ENCODE measurements at regions not wholly inside any gene's neighbourhood (a gene's known extent, or its start where the extent isn't known, plus 50 kb on each side); places are given as distances from the start of the nearest gene placed in this dataset.
"Not testable (repeated sequence)": the region's sequence is repeated elsewhere in the genome, so short reads cannot be mapped to it uniquely, and the experiment has no call there.

GRCh38 chr11:122404571-122404970, 251.0 kb upstream of the UBASH3B start:
- Histone ChIP-seq H3K27me3 (ENCODE audit: insufficient read depth, low read length) (no peaks in the 10 kb centered on the region), H3K36me3 (ENCODE audit: insufficient read depth, low read length) (no peaks in the 10 kb centered on the region), H3K9ac (ENCODE audit: low read length) (no peak overlapping the region), H3K4me1 (ENCODE audit: insufficient read depth, low read length) (no peaks in the 10 kb centered on the region), H3K4me2 (ENCODE audit: low read length) (no peak overlapping the region), H4K20me1 (ENCODE audit: insufficient read depth, low read length) (no peaks in the 10 kb centered on the region), H2AFZ (ENCODE audit: low read depth, low read length) (no peak overlapping the region), H3K4me3 (ENCODE audit: insufficient read depth, low read depth, low read length) (no peak overlapping the region), H3K27ac (ENCODE audit: low read depth, low read length) (no peak overlapping the region), H3K9me3 (ENCODE audit: insufficient read depth, low read depth, low read length) (no peaks in the 10 kb centered on the region), H3K79me2 (ENCODE audit: insufficient read depth, low read length) (no peaks in the 10 kb centered on the region)
- Mint-ChIP-seq H3K36me3 (ENCODE audit: low read depth, unreplicated experiment) (no peaks in the 10 kb centered on the region), H3K27me3 (ENCODE audit: low read depth, unreplicated experiment) (peaks cover 12% of the 10 kb centered on the region), H3K4me3 (ENCODE audit: unreplicated experiment) (no peak overlapping the region), H3K4me1 (ENCODE audit: low read depth, unreplicated experiment) (no peaks in the 10 kb centered on the region), H3K9me3 (ENCODE audit: unreplicated experiment) (no peaks in the 10 kb centered on the region), H3K27ac (ENCODE audit: unreplicated experiment) (no peak overlapping the region)
- no peak for TF ChIP-seq EZH2 (IDR thresholded peaks at IDR 0.05; ENCODE audit: insufficient read depth, low read length)
- no peak for TF ChIP-seq CTCF (IDR thresholded peaks at IDR 0.05; ENCODE audit: insufficient read depth, low read depth, low read length)
- FAIRE-seq (no peak), DNase-seq (ENCODE audit: low read depth) (no peak)

- H2AFZ ChIP-seq (ENCODE audit: low read depth, low read length); H3K36me3 ChIP-seq (ENCODE audit: insufficient read depth, low read length); H3K4me3 ChIP-seq (ENCODE audit: insufficient read depth, low read depth, low read length); H3K27me3 Mint-ChIP-seq (ENCODE audit: low read depth, unreplicated experiment); H3K4me2 ChIP-seq (ENCODE audit: low read length); H3K36me3 Mint-ChIP-seq (ENCODE audit: low read depth, unreplicated experiment); FAIRE-seq; H3K9me3 Mint-ChIP-seq (ENCODE audit: unreplicated experiment); H3K4me3 Mint-ChIP-seq (ENCODE audit: unreplicated experiment); H3K4me1 Mint-ChIP-seq (ENCODE audit: low read depth, unreplicated experiment); H3K27me3 ChIP-seq (ENCODE audit: insufficient read depth, low read length); H3K27ac Mint-ChIP-seq (ENCODE audit: unreplicated experiment); H3K4me1 ChIP-seq (ENCODE audit: insufficient read depth, low read length); H4K20me1 ChIP-seq (ENCODE audit: insufficient read depth, low read length); H3K79me2 ChIP-seq (ENCODE audit: insufficient read depth, low read length); H3K9me3 ChIP-seq (ENCODE audit: insufficient read depth, low read depth, low read length); H3K27ac ChIP-seq (ENCODE audit: low read depth, low read length); H3K9ac ChIP-seq (ENCODE audit: low read length): not testable (repeated sequence)
- peak; percentile 53 for DNase-seq (ENCODE audit: low read depth)
These were observed 253.9 kb upstream of the UBASH3B start for GRCh38 chr11:122401581-122401980.

- H4K20me1 ChIP-seq (ENCODE audit: insufficient read depth, low read length), result no peaks in the 10 kb centered on the region
- H3K9me3 ChIP-seq (ENCODE audit: insufficient read depth, low read depth, low read length), result no peaks in the 10 kb centered on the region
- H3K9ac ChIP-seq (ENCODE audit: low read length), result no peak overlapping the region
- no peaks in the 10 kb centered on the region for H3K27me3 ChIP-seq (ENCODE audit: insufficient read depth, low read length)
- H2AFZ ChIP-seq (ENCODE audit: low read depth, low read length), result no peak overlapping the region
- Mint-ChIP-seq H3K4me1 (ENCODE audit: low read depth, unreplicated experiment) (no peaks in the 10 kb centered on the region), H3K9me3 (ENCODE audit: unreplicated experiment) (no peaks in the 10 kb centered on the region), H3K4me3 (ENCODE audit: unreplicated experiment) (no peak overlapping the region), H3K36me3 (ENCODE audit: low read depth, unreplicated experiment) (no peaks in the 10 kb centered on the region), H3K27me3 (ENCODE audit: low read depth, unreplicated experiment) (peaks cover 6% of the 10 kb centered on the region), H3K27ac (ENCODE audit: unreplicated experiment) (no peak overlapping the region)
- no peaks in the 10 kb centered on the region for H3K4me1 ChIP-seq (ENCODE audit: insufficient read depth, low read length)
- no peak overlapping the region for H3K27ac ChIP-seq (ENCODE audit: low read depth, low read length)
- FAIRE-seq, result no peak
- no peaks in the 10 kb centered on the region for H3K79me2 ChIP-seq (ENCODE audit: insufficient read depth, low read length)
- H3K4me2 ChIP-seq (ENCODE audit: low read length), result no peak overlapping the region
- no peaks in the 10 kb centered on the region for H3K36me3 ChIP-seq (ENCODE audit: insufficient read depth, low read length)
- no peak overlapping the region for H3K4me3 ChIP-seq (ENCODE audit: insufficient read depth, low read depth, low read length)
- TF ChIP-seq CTCF (IDR thresholded peaks at IDR 0.05; ENCODE audit: insufficient read depth, low read depth, low read length) (no peak), EZH2 (IDR thresholded peaks at IDR 0.05; ENCODE audit: insufficient read depth, low read length) (no peak)
- peak; percentile 4 for DNase-seq (ENCODE audit: low read depth)
These were observed 256.1 kb upstream of the UBASH3B start for GRCh38 chr11:122399375-122399774.

All from astrocyte (in vitro differentiated cells and primary cell).